GM21381 (cell line): ENCODE measurements at regions not wholly inside any gene's neighbourhood (a gene's known extent, or its start where the extent isn't known, plus 50 kb on each side); places are given as distances from the start of the nearest gene placed in this dataset.
"Not testable (repeated sequence)": the region's sequence is repeated elsewhere in the genome, so short reads cannot be mapped to it uniquely, and the experiment has no call there.

Source experiments
- ATAC-seq: cut with Tn5 transposase; IDR thresholded peaks from one replicate; pipeline ENCODE4 v1.9.1; 2021; ENCODE audit warnings: mild to moderate bottlenecking, moderate library complexity; ENCODE audit not compliant: unreplicated experiment

DNA sequence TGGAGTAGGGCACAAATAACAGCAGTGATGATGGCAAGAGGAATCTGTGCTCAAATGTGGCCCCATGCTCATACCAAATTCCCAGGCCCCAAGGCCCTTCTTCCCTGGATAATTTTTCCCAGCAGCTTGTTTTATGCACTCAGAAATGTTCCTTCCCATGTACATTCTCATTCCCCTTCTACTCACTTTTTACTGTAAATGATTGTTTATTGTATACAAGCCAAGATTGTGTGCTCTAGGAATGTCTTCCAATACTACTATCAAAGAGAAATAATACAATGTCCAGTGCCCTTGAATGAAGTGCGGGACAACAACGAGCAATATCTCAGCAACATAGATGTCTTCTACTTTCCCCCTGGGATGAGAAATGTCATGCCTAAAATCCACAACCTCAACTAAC, 201.6 kb downstream of the ICOS start:
- no peak for ATAC-seq

- ATAC-seq, result no peak
These were observed 203.7 kb downstream of the ICOS start for GRCh38 chr2:204140246-204140645.

DNA sequence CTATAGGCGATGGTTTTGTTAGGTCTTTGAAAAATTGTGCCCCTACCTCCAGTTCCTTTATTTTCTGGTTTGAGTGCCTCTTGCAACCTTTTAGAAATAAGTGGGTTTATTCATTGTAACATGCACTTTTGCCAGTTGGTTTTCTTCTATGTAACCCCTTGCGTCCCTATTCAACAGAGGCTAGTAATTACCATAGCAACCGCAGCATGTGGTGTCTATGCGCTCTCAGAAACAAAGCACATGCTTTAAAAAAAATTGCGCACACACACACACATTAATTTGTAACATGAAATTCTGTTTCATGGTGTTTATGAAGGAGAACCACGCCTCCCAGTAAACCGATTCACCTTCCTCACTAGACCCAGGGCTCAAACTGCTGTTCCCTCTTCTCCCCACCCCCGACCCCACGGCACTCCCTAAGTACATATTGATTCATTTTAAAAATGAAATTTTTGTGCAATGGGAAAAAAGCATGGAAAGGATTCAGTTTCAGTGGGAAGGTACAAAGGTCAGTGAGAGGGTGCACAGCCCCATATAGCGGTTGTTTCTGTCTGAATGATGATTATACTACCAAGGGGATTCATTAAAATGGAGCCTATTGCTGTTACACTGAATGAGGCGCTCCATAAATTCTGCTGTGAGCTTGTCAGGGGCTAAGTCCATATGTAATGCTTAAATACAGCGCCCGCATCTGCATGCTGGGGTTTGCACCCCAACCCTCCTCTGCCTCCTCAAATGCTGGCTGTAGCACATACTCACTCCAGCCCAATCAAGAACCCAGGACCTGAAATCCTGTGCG, 206.9 kb downstream of the ICOS start:
- ATAC-seq, result no peak

GRCh38 chr2:204144492-204144891, 207.9 kb downstream of the ICOS start:
- ATAC-seq, result no peak

- peak; percentile 96 for ATAC-seq
These were observed 208.7 kb downstream of the ICOS start for GRCh38 chr2:204145263-204145751.

- no peak for ATAC-seq
These were observed 209.2 kb downstream of the ICOS start for GRCh38 chr2:204145791-204146190.

- ATAC-seq, result not testable (repeated sequence)
These were observed 210.5 kb downstream of the ICOS start for GRCh38 chr2:204147040-204147439.

DNA sequence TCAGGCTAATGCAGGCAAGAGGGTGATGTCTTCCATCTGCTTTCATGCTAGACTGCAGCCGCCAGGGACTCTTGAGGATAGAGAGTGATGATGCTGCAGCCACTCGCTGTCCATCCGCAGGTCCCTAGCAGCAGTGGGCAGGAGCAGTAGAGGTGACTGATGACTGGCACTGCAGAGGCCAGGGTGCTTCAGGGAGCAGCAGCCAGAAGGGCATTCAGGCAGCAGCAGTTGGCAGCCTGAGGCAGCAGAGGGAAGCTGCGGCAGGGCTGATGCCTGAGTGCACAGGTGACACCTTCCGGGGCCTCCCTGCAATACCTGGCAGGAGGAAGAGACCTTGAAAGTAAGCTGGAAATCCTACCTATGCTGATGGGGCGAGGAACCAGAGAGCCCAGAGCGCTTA, 214.2 kb downstream of the ICOS start:
- no peak for ATAC-seq

- ATAC-seq, result no peak
These were observed 216.1 kb downstream of the ICOS start for GRCh38 chr2:204152616-204153015.

DNA sequence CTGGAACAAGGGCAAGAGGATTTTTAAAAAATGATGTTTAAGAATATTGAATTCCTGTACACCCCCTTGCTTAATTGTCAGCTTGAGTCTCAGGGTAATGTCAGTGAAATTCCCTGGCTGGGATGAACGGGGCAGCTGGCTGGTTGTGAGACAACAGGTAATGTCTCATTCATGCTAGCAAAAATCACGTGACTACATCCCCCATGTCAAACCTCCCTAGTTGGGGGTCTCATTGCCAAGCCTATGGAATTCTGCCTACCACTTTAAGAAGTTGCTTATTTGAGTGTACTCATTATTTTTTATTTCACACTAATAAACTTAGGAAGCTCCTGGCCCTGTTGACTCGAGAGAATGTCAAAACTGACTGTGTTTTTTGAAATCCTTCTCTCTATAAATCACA, 218.3 kb downstream of the ICOS start:
- ATAC-seq, result no peak

DNA sequence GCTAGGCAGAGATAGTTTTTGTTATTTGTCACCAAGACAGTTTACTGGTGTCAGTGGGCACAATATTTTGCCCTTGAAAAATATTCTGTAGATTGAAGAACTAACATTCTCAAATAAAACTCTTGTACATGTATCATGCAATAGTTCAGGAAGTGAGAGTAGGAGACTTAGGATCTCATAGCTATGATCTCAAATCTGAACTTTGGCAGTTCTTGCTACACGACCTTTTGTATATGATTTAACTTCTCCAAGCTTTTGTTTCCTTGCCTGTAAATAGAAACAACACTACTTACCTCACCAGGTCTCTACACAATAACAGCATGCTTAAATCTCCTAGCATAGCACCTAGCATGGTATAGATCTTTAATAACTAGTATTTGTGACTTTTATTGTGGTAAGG, 219.9 kb downstream of the ICOS start:
- ATAC-seq, result no peak

DNA sequence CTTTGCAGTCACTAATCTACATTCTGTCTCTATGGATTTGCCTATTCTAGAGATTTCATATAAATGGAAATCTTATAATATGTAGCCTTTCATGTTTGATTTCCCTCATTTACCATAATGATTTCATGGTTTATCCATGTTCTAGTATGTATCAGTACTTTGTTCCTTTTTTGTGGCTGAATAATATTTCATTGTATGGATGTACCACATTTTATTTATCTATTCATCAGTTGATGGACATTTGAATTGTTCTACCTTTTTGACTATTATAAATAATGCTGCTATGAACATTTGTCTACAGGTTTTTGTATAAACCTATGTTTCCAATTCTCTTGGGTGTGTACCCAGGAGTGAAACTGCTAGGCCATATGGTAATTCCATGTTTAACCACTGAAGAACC, 221.1 kb downstream of the ICOS start:
- no peak for ATAC-seq

DNA sequence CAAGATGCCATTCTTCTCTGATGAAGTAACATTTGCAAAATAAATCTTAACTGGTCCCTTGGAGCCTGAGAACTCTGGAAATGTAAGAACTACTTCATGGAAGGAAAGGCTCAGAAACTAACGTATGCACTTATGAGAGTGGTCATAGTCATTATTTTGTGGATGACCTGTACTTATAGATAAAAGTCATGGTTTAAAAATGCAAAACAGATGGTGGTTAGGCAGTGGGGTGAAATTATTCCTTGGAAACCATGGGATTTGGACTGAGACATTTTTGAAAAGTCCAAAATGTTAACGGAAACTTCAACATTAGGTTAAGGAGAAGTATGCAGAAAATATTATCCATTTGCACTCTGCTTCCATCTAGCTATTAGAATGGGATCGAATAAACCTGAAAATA, 223.0 kb downstream of the ICOS start:
- ATAC-seq, result no peak

- ATAC-seq, result no peak
These were observed 224.4 kb downstream of the ICOS start for GRCh38 chr2:204160989-204161388.

GRCh38 chr2:204161886-204162285, 225.3 kb downstream of the ICOS start:
- ATAC-seq, result no peak

DNA sequence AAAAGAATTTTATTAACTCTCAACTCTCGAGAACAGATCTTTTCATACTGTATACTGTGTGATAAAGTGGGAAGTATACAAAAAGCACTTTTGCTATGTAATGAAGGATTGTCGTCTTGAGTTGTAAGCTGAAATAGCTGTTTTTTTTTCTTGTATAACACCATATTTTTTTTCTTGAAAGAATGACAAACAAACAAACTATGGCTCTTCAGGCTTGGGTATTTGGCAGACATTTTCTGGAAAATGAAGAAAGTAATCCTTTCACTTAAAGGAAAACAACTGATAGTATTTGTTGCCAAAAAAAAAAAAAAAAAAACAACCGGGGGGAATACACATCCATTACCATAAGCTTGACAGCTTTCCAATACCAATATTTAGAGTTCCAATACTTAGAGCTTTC, 230.4 kb downstream of the ICOS start:
- no peak for ATAC-seq

DNA sequence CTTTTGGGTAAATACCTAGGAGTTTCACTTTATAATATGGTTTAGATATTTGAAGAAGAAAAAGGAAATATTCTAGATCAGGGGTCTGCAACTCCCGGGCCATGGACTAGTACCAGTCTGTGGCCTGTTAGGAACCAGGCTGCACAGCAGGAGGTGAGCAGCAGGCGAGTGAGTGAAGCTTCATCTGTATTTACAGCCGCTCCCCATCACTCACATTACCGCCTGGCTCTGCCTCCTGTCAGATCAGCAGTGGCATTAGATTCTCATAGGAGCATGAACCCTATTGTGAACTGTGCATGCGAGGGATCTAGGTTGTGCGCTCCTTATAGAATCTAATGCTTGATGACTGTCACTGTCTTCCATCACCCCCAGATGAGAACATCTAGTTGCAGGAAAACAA, 231.1 kb downstream of the ICOS start:
- ATAC-seq, result not testable (repeated sequence)

GRCh38 chr2:204170411-204170810, 233.8 kb downstream of the ICOS start:
- no peak for ATAC-seq

- no peak for ATAC-seq
These were observed 235.0 kb downstream of the ICOS start for GRCh38 chr2:204171432-204172144.

- ATAC-seq, result no peak
These were observed 235.6 kb downstream of the ICOS start for GRCh38 chr2:204172145-204172600.

DNA sequence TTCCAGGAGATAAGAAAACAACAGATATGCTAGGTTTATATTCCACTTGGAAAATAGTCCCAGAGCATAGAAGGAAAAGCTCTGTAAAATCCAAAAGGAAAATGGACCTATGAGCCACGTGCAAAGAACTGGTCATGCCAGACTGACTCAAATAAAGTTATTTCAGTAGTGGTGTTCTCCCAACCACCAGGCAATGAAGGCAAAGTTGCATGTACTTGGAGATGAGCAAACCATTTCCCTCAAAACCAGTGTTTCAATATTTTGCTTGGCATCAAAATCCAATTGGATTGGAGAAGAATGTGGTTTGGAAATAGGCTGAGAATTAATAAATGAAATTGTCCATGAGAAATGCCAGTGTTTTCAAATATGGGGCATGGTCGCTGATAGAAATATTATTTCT, 237.5 kb downstream of the ICOS start:
- no peak for ATAC-seq
